ENCODE measurements at regions not wholly inside any gene's neighbourhood (a gene's known extent, or its start where the extent isn't known, plus 50 kb on each side); places are given as distances from the start of the nearest gene placed in this dataset.
"Not testable (repeated sequence)": the region's sequence is repeated elsewhere in the genome, so short reads cannot be mapped to it uniquely, and the experiment has no call there.

DNA sequence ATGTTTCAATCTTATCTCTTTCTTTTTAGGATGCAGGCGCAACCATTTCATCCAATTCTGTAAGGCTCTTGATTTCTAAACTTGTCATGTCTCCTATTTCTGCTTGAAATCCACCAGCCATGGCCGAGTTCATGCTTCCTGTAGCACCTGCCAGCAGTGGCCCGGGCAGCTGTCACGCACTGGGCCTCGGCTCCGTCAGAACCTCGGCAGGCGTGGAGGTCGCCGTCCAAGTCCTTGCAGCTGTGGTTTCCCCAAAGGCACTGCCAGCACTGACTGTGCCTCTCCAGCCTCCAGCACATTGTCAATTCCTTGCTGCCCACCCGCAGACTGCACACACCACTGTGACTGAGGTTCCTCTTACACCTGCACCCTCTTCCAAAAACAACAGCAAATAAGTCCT is 188.7 kb upstream of the SALL3 start:
- no peak for DNase-seq

DNA sequence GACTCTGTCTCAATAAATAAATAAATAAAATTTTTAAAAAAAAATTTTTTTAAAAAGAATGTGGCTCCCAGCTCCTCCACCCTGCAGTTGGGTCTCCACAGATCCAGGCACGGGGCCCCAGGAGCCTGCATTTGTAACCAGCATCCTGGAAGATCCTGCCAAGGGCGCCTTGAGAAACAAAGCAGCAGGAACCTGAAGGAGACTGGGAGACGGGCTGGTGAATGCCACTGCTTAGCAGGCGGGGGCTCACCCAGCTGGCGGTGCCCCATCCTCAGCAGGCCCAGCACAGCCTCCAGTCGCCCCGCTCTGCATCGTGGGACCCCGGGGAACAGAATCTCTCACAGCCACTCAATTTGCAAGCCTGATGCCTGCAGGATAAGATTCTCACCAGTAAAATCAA is 187.5 kb upstream of the SALL3 start:
- no peak for DNase-seq

DNA sequence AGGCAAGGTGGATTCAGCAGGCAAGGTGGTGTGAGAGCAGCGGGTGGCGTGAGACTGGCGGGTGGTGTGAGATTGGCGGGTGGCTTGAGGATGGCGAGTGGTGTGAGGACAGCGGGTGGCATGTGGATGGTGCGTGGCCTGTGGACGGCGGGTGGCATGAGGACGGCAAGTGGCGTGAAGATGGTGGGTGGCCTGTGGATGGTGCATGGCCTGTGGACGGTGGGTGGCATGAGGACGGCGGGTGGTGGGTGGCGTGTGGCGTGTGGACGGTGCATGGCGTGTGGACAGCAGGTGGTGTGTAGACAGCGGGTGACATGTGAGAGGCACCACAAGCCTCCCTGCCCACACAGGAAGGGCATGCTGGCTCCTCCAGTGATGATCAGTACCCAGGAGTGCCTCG is 186.9 kb upstream of the SALL3 start:
- no peak for DNase-seq

DNA sequence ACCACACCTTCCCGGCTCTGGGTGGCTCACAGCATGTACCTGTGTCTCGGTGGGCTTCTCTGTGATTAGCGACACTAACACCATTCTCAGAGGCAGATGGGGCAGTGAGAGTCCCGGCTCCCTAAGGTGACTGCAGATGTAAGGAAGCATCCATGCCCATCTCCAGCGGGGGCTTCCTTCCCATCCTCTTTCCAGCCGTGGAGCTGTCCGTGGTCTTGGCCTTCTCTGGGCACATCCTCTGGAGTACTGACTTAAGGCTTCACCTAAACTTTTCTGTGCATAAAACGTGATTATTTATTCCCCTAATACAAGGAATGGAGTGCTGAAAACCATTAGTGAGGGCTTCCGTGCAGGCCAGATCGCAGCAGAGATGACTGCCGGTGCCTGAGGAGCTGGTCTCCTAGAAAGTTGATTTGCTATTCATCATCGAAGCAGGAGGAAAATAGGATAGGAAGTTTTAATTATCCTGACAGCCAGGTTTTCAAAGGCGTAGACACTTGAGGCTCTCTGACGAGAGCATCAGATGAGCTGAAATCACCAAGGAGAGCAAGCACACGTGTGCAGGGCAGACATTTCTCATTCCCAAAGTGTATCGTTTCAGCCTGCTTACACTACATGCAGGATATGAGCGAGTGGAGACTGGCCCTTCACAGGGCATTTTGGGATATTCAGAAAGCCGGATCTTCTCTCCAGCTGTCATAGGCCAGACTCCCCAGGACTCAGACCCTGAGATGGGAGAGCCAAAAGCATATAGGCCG is 186.1 kb upstream of the SALL3 start:
- DNase-seq = no peak

DNA sequence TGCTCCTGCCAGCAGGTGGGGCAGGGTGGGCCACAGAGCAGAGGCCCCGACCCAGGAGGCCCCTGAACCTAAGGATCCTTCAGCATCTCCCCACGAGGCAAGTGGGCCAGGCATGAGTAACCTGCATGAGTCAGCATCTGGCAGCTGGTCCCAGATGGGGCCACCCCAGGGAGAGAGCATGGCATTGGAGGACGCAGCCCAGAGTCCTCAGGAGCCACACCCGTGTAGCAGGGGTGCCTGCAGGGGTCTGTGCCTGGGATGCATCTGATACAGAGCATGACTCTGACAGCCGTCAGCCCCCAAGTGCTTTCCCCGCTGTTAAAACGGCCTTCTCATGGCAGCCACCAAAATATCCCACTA is 185.6 kb upstream of the SALL3 start:
- no peak for DNase-seq

DNA sequence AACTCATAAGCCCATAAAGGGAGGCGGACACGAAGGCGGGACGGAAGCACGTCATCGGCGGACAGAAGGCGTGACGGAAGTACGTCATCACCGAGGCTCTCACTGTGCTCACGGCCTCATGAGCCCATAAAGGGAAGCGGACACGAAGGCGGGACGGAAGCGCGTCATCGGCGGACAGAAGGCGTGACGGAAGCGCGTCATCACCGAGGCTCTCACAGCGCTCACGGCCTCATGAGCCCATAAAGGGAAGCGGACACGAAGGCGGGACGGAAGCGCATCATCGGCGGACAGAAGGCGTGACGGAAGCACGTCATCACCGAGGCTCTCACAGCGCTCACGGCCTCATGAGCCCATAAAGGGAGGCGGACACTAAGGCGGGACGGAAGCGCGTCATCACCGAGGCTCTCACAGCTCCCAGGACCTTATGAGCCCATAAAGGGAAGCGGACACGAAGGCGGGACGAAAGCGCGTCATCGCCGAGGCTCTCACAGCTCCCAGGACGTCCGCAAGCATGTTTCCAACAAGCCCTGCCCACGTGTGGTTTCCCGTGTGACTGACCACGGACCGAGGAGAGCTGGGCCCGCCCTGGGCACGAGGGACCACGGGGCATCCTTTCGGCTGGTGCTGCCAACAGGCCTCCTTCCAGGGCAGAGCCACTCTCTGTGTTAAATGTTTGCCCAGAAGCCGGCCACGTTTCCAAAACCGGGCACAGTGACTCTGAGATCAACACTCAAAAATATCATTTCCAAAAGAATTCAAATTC is 182.7 kb upstream of the SALL3 start:
- DNase-seq = no peak

DNA sequence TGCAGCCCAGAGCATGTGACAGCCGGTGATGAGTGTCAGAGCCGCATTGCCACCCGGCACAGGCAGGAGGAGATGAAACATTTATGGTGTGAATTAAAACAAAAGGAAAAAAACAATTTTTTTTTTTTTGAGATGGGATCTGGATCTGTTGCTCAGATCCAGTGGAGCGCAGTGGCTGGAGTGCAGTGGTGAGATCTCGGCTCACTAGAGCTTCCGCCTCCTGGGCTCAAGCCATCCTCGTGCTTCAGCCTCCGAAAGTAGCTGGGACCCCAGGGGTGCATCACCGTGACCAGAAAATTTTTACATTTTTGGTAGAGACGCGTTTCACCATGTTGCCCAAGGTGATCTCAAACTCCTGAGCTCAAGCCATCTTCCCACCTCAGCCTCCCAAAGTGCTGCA is 182.1 kb upstream of the SALL3 start:
- DNase-seq = no peak

DNA sequence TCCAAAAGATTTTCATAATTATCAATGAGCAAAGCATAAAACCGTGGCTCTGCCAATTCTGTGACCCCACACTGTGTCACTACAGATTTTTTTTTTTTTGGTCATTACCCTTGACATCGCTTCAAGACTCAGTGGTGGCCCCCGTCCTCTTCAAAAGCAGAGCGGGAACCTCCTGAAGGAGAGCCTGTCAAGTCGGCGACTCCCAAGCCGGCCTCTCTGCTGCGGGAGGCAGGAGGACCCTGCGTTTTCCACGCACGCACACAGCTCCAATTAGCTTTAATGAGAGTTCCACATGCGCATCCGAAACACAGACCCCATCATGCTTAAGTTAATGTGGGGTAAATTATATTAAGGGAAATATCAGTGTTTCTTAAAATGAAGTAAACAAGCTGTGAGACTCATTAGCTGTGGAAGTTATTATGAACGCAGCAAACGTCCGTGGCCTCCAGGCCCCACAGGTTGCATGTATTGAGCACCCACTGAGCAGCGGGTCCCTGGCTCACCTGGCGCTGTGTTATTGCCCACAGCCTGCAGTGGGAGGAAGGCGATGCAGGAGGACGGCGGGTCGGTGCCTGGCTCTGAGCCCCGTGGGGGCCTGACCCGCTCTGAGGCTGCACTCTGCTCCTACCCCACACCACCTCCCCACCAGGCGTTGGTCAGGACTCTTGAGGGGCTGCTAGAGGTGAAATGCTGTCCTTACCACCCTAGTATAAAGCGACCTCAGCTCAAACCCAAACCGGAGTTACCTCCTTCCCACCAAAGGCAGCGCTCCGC is 181.0 kb upstream of the SALL3 start:
- DNase-seq = no peak

DNA sequence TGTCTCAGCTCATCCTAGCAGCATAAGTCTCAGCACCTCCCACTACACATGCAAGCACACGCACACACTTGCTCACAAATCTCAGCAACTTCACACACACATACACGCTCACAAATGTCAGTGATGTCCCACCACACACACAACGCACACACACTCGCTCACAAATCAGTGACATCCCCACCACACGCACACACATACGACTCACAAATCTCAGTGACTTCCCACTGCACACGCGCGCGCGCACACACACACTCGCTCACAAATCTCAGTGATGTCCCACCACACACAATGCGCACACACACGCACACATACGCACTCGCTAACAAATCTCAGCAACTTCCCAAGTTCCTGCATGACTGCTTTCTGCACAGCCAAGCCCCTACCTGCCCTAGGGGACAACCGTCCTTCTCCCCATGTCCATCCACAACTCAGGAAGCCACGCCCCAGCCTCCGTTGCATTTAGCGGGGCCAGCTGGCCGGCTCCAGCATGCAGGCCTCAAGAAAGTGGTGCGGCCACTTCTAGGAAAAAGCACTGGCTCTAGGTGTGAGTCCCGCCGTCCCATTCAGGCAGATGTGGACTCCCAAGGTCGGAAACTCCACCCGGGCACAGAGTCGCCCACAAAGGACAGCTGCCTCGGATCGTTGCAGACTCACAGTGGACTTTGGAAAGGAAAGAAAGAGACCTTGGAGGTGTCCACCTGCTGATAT is 180.1 kb upstream of the SALL3 start:
- no peak for DNase-seq

DNA sequence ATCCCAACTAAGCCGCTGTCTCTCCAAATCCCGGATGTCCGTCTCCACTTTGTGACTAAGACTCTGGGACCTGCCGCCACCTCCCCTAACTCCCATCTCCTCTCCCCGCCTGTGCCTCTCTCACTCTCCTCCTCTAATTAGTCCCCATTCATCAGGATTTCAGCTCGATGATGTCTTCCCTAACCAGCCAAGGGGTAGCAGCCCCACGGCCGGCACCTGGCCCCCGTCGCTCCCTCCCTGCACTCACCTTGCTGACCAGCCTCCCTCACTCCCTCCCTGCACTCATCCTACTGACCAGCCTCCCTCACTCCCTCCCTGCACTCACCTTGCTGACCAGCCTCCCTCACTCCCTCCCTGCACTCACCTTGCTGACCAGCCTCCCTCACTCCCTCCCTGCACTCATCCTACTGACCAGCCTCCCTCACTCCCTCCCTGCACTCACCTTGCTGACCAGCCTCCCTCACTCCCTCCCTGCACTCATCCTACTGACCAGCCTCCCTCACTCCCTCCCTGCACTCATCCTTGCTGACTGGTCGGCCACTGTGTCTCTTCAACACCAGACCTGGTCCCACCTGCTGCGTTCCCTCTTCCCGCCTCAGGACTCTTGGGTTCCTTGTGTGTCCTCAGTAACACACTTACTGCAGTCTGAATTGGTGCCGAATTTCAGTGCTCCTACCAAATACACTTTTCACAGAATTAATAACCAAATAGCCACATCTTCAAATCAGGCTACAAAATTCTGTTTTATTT is 179.3 kb upstream of the SALL3 start:
- DNase-seq = not testable (repeated sequence)

DNA sequence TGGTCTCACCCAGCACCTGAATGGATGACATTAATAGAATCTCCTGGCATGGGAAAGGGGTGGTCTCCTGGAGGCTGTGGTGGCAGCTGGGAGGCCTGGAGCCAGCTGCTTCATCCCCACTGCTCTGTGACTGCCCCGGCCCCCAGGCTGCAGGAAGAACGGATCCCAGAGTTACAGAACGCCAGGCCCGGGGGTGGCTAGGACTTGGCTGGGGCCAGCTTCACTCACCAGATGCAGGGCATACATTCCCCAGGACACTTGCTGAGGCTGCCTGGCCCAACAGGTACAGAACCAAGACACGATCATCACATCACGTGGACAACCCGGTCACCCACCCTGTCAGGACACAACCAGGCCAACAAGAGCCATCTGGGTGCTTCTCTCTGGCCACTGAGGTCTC is 178.6 kb upstream of the SALL3 start:
- no peak for DNase-seq

DNA sequence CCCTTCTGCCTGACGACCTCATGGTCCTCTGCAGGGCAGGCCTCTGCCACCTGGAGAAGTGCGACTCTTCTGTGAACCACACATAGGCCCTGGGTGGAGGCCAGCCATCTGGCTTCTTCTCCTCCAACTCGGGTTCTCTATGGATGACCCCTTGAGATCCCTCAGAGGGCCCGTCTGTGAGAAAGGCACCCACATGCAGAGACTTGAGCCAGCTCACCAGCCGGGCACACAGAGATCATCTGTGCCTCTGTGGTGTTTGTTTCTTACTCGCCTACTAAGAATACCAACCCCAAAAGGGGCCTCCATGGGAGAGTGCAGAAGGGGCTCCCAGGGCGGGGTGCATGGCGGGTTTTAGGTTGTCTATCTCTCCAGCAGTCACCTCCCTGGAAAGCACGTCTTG is 176.5 kb upstream of the SALL3 start:
- DNase-seq = no peak

DNA sequence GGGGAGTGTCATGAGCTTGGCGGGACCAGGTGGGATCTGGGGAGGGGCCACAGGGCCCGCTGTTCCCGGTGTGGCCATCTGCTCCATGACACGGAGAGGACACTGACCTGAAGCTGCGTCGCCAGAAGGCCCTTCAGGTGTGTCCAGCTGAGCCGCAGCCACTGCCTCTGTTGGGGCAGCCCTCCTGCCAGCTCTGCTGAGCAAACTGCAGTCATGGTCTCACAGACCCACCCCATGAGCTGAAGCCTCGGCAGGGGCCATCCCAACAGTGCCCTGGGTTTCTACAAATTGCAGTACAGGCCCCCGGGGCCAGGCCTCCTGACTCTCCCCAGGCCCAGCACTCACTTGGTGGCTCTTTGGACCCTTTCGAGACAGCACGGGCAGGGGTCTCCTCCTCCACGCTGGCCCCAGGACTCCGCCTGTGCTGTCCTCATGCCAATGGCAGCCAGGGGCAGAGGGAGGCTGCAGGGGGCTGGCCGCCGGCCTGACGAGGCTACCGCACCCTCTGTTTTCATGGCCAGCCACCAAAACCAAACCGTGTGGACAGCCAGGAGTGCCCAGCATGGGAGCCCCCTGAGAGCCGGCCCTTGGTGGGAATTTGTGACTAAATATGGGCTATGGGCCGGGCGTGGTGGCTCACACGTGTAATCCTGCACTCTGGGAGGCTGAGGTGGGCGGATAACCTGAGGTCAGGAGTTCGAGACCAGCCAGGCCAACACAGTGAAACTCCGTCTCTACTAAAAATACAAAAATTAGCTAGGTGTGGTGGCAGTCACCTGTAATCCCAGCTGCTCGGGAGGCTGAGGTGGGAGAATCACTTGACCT is 175.2 kb upstream of the SALL3 start:
- no peak for DNase-seq

DNA sequence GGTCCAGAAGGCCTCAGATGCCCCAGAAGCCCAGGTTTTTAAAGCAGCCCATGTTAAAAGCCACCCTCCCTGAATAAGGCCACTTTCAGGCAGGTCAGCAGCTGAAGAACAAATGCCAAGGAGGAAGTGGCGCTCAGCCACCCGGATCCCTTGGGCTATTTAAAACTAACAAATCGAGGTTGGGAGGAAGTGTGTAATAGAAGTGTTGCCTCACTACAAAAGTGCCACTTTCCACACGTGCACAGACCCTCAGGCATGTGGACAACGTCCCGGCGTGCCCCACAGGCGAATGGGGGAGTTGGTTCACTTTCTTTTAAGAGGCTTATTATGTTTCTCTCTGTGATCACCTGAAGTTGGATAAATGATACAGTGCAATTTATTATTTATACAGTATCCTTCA is 173.8 kb upstream of the SALL3 start:
- no peak for DNase-seq

DNA sequence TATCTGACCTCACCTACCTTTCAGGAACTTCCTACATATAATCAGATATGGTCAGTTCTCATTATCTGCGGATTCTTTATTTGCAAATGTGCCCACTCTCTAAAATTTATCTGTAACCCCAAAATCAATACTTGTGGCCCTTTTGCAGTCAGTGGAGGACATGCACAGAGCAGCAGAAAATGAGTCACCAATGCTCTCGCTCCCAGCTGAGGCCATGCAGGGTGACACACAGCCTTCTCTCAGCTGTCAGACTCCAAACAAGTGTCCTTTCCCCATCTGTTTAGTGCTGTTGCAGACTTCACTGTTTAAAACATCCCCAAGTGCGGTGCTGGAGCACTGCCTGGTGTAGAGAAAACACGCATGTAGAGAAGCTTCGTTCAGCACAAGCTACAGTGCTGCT is 171.9 kb upstream of the SALL3 start:
- no peak for DNase-seq

DNA sequence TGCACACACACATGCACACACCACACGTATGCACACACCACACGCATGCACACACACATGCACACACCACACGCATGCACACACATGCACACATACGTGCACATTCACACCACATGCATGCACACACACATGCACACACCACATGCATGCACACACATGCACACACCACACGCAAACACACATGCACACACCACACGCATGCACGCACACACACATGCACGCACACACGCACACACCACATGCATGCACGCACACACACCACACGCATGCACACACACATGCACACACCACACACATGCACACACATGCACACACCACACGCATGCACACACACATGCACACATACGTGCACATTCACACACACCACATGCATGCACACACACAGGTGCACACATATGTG is 169.8 kb upstream of the SALL3 start:
- DNase-seq = no peak

DNA sequence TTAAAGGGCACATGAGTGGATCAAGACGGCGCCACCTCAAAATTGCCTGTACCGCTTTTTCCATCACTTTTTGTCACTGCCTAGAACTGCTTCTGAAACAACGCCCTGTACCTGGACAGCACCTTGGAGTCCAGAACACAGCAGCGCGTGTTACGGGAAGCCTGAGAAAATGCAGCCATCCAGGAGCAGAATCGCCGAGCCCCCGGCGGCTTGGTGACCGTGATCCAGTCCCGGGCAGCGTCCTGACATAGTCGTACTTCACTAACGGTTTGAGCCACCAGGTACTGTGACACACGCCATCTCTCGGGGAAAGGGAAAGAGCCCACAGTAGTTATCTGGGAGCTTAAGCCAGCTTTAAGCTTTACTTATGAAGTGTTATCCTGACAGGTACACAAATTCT is 168.9 kb upstream of the SALL3 start:
- DNase-seq = no peak

DNA sequence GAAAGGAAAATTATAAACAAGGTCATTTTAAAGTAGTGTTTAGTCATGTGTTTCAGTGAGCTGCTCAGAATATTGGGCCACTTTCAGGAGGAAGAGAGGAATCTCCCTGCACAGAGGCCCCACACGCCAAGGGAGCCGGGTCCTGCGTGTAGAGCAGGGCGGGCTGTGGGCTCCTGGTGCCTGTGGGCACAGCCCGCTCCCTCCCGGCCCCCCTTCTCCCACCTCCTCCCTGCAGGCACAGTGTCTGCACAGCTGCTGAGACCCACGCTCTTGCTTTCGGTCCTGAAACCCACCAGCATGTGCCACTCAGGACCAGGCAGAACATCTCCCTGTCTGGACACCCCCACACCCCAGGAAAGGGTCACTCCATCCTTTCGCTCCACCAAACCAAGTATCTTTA is 167.6 kb upstream of the SALL3 start:
- DNase-seq = no peak

DNA sequence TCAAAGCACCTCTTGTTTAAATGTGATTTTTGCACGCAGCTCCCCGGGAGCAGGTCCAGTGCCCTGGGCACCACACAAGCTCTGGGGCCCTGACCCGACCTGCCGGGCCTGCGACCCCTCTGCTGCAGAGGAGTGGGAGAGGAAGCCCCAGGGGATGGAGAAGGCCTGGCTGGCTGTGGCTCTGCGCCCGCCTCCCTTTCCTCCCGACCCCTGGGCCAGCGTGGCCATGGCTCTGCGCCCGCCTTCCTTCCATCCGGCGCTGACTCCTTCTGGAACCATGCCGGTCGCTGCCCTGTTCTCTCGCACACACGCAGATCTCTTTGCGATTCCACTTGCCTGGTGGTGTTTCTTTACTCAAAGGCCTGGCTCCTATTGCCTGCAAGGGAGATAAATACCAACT is 166.5 kb upstream of the SALL3 start:
- no peak for DNase-seq

DNA sequence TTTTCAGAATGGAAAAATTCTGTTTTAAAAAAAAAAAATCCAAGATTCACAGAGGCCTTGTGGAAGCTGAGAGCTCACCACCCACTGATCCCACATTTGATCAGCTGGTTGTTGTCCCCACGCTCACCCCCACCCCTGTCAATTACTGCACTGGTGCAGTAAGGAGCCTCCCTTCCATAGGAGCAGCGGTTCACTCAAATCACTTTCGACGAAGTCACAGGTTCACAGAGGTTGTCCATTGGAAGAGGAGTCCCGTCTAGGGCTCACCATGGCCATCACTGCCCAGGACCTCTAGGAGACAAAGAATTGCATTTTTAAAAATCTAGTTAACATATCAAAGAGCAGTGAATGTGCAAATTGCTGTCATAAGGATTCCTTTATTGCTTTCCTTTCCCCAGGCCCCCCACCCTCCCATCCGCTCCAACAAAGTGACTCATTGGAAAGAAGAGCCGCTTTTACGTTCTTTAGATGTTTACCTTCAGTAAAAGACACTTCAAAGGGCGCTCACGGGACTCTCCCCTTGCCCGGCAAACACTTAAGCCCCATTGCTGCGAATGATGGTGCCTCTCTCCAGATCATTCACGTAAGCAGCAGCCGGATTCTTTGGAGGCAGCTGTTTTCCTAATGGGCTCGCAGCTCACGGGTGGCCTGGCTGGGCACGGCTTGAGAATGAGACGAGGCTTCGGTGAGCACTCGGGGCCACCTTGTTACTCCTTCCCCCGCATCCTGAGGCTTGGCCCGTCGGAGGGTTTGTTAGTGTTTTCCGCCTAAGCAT is 165.5 kb upstream of the SALL3 start:
- no peak for DNase-seq

DNA sequence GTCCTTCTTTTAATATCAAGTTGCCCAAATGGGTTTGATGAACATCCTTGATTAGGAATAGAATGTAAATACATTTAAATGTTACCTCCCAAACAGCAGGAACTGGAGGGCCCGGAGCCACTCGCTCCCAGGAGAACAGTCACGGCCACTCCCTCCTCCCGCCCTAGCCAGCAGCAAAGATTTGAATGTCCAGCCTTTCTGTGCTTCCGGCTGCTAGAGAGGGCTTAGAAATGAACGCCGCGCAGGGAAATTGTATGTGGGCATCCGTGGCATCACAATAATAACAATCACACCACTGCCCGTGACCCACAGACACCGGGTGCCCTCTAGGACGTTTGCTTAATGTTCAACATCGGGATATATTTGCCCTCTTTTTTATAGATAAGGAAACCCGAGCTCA is 164.9 kb upstream of the SALL3 start:
- no peak for DNase-seq
